ENCODE measurements at regions not wholly inside any gene's neighbourhood (a gene's known extent, or its start where the extent isn't known, plus 50 kb on each side); places are given as distances from the start of the nearest gene placed in this dataset.

GRCh38 chr6:137689377-137689776, 177.7 kb upstream of the TNFAIP3 start:
- no peak for DNase-seq (ENCODE audit: low spot score)

- no peak for DNase-seq (ENCODE audit: low spot score)
Measured at GRCh38 chr6:137690034-137690433, 177.0 kb upstream of the TNFAIP3 start.

GRCh38 chr6:137690721-137691120, 176.3 kb upstream of the TNFAIP3 start:
- no peak for DNase-seq (ENCODE audit: low spot score)

- no peak for DNase-seq (ENCODE audit: low spot score)
Measured at GRCh38 chr6:137692308-137692707, 174.8 kb upstream of the TNFAIP3 start.

- DNase-seq (ENCODE audit: low spot score): no peak
Measured at GRCh38 chr6:137692806-137693205, 174.3 kb upstream of the TNFAIP3 start.

GRCh38 chr6:137693711-137694110, 173.3 kb upstream of the TNFAIP3 start:
- no peak for DNase-seq (ENCODE audit: low spot score)

GRCh38 chr6:137696765-137697164, 170.3 kb upstream of the TNFAIP3 start:
- DNase-seq (ENCODE audit: low spot score): peak; percentile 7

GRCh38 chr6:137697267-137697938, 169.7 kb upstream of the TNFAIP3 start:
- peak; percentile 59 for DNase-seq (ENCODE audit: low spot score)

GRCh38 chr6:137698636-137699030, 168.4 kb upstream of the TNFAIP3 start:
- DNase-seq (ENCODE audit: low spot score): peak; percentile 52

- DNase-seq (ENCODE audit: low spot score): peak; percentile 24
Measured at GRCh38 chr6:137699031-137699683, 167.9 kb upstream of the TNFAIP3 start.

GRCh38 chr6:137700161-137700560, 166.9 kb upstream of the TNFAIP3 start:
- no peak for DNase-seq (ENCODE audit: low spot score)

GRCh38 chr6:137700751-137701477, 166.1 kb upstream of the TNFAIP3 start:
- no peak for DNase-seq (ENCODE audit: low spot score)

- no peak for DNase-seq (ENCODE audit: low spot score)
Measured at GRCh38 chr6:137701942-137702341, 165.1 kb upstream of the TNFAIP3 start.

GRCh38 chr6:137702791-137703424, 164.2 kb upstream of the TNFAIP3 start:
- no peak for DNase-seq (ENCODE audit: low spot score)

GRCh38 chr6:137704802-137705159, 162.3 kb upstream of the TNFAIP3 start:
- DNase-seq (ENCODE audit: low spot score): no peak

GRCh38 chr6:137705160-137706082, 161.6 kb upstream of the TNFAIP3 start:
- DNase-seq (ENCODE audit: low spot score): peak; percentile 58

GRCh38 chr6:137706083-137706750, 160.8 kb upstream of the TNFAIP3 start:
- DNase-seq (ENCODE audit: low spot score): no peak

GRCh38 chr6:137707038-137707589, 159.9 kb upstream of the TNFAIP3 start:
- no peak for DNase-seq (ENCODE audit: low spot score)

- peak; percentile 69 for DNase-seq (ENCODE audit: low spot score)
Measured at GRCh38 chr6:137707590-137708360, 159.3 kb upstream of the TNFAIP3 start.

- DNase-seq (ENCODE audit: low spot score): no peak
Measured at GRCh38 chr6:137708481-137708880, 158.6 kb upstream of the TNFAIP3 start.

All from umbilical cord (tissue), 1 donor.